Loucy (cell line): ENCODE measurements at regions not wholly inside any gene's neighbourhood (a gene's known extent, or its start where the extent isn't known, plus 50 kb on each side); places are given as distances from the start of the nearest gene placed in this dataset.

Experiments
- H2AFZ ChIP-seq: fragments of 200-600 bp; sonication (generic); 2 replicates; pipeline ENCODE4 v1.6.0; 2016; ENCODE audit warnings: antibody characterized with exemption, mild to moderate bottlenecking, low read length, moderate library complexity
- H3F3A ChIP-seq: fragments of 200-600 bp; 2 replicates; pipeline ENCODE4 v1.6.0; 2016; ENCODE audit warnings: antibody characterized with exemption, low read depth, mild to moderate bottlenecking
- H3K27me3 ChIP-seq: fragments of 200-600 bp; sonication (generic); 2 replicates; pipeline ENCODE4 v1.6.1; 2014; ENCODE audit warnings: low read length, mild to moderate bottlenecking; ENCODE audit not compliant: insufficient read depth, poor library complexity, severe bottlenecking
- H3K36me3 ChIP-seq: fragments of 200-600 bp; sonication (generic); 2 replicates; pipeline ENCODE4 v1.6.1; 2016; ENCODE audit warnings: low read length; ENCODE audit not compliant: insufficient read depth
- H3K4me1 ChIP-seq: fragments of 200-600 bp; sonication (generic); 2 replicates; pipeline ENCODE4 v1.5.1; 2014; ENCODE audit warnings: low read length, mild to moderate bottlenecking; ENCODE audit not compliant: insufficient read depth, poor library complexity, severe bottlenecking
- H3K4me2 ChIP-seq: fragments of 200-600 bp; sonication (generic); 2 replicates; pipeline ENCODE4 v1.6.0; 2014; ENCODE audit warnings: antibody characterized with exemption, low read length, low read depth, mild to moderate bottlenecking; ENCODE audit not compliant: poor library complexity, severe bottlenecking
- H3K4me3 ChIP-seq: fragments of 200-600 bp; sonication (generic); 2 replicates; pipeline ENCODE4 v1.5.1; 2014; ENCODE audit warnings: low read length, mild to moderate bottlenecking, mixed read lengths; ENCODE audit not compliant: poor library complexity, severe bottlenecking
- H3K79me2 ChIP-seq: fragments of 200-600 bp; sonication (generic); 2 replicates; pipeline ENCODE4 v1.6.1; 2014; ENCODE audit warnings: low read length; ENCODE audit not compliant: insufficient read depth
- H3K9ac ChIP-seq: fragments of 200-600 bp; sonication (generic); 2 replicates; pipeline ENCODE4 v1.6.0; 2014; ENCODE audit warnings: mild to moderate bottlenecking, low read depth, low read length, moderate library complexity; ENCODE audit not compliant: poor library complexity, severe bottlenecking
- H3K9me2 ChIP-seq: fragments of 200-600 bp; sonication (generic); replicated peaks from 2 replicates; pipeline ENCODE4 v1.6.1; 2016; ENCODE audit warnings: low read depth, low read length, mixed read lengths
- H3K9me3 ChIP-seq: fragments of 200-600 bp; sonication (generic); 2 replicates; pipeline ENCODE4 v1.6.1; 2014; ENCODE audit warnings: mild to moderate bottlenecking, antibody characterized with exemption, low read length, low read depth; ENCODE audit not compliant: insufficient read depth
- H4K20me1 ChIP-seq: fragments of 200-600 bp; sonication (generic); 2 replicates; pipeline ENCODE4 v1.6.0; 2014; ENCODE audit warnings: antibody characterized with exemption, low read length, mild to moderate bottlenecking; ENCODE audit not compliant: insufficient read depth, poor library complexity, severe bottlenecking
- EZH2phosphoT487 ChIP-seq: fragments of 200-600 bp; IDR thresholded peaks from 2 replicates; pipeline ENCODE4 v1.6.1; 2018; ENCODE audit warnings: antibody characterized with exemption, mild to moderate bottlenecking, moderate library complexity, borderline replicate concordance
- TF ChIP-seq, protein P1 (sequence below): fragments of 200-600 bp; sonication (generic); conservative IDR thresholded peaks from 2 replicates; pipeline ENCODE4 v1.5.1; 2014; ENCODE audit warnings: mild to moderate bottlenecking, antibody characterized with exemption, low read length

DNA sequence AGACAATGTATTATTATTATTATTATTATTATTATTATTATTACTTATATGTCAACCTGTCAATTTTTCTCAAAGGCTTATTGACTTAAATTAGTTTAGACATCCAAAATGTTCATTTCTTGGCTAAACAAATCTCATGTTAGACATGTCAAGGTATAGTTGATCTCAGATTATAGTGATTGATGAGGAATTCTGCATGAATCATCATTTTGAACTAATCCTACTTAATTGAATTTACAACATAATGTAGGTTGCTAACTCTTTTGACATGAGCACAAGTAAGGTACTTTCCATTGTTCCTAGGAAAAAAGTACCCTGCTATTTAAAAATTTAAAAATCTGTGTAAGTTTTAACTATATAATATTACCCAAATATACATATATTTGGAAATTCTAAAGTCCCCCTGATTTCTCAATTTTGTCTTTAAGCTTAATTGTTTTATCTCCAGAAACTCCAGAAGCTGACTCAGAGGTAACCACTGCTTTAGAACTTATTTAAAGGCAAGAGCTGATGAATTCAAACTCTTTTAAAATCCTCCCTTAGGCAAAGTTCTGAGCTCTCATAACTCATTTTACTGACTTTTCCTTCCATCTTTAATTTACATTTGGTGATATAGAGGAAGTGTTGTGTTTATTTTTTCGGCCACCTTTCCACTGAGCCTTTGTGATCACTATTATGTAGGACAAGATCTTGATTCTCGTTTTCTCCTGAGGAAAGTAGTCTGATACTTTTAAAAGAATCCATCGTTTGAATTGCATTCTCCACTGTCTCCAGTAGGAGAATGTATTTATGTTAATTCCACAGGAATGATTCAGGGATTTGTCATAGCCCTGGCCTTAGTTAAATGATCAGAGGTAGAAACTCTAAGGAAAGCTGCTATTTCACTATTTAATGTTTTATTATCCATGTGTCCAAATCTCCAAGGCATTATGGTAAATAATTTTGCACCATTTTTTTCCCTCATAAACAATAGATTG lies 1304.5 kb downstream of the AACS start:
- no peaks in the 10 kb centered on the region for H3K9me2 ChIP-seq

DNA sequence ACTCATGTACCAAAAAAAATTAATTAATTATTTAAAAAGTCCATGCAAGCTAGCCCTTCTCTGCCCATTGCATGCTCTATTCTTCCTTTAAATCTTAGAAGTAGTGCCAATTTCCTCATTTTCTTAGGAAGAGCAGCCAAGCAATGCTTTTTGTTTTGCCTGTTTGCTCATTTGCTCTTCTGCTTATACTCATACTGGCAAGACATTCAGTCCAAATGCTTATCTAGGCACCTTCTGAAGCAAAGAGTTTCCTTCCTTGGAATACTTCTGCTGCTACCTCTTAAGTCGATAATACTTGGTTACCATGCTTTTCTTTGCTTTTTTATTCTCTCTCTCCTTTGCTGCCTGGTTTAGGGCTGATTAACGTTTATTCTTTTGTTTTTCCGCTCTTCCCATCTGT lies 1318.3 kb downstream of the AACS start:
- H3K4me1 ChIP-seq: no peaks in the 10 kb centered on the region
- no peaks in the 10 kb centered on the region for H3K27me3 ChIP-seq
- H3K36me3 ChIP-seq: no peaks in the 10 kb centered on the region
- H3K79me2 ChIP-seq: no peaks in the 10 kb centered on the region
- no peak overlapping the region for H3K4me3 ChIP-seq
- H3K9ac ChIP-seq: no peak overlapping the region
- no peaks in the 10 kb centered on the region for H4K20me1 ChIP-seq
- no peaks in the 10 kb centered on the region for H3K9me3 ChIP-seq
- H3K9me2 ChIP-seq: no peaks in the 10 kb centered on the region
- no peaks in the 10 kb centered on the region for H3F3A ChIP-seq
- H2AFZ ChIP-seq: no peak overlapping the region
- H3K4me2 ChIP-seq: no peak overlapping the region
- TF ChIP-seq, protein P1, sequence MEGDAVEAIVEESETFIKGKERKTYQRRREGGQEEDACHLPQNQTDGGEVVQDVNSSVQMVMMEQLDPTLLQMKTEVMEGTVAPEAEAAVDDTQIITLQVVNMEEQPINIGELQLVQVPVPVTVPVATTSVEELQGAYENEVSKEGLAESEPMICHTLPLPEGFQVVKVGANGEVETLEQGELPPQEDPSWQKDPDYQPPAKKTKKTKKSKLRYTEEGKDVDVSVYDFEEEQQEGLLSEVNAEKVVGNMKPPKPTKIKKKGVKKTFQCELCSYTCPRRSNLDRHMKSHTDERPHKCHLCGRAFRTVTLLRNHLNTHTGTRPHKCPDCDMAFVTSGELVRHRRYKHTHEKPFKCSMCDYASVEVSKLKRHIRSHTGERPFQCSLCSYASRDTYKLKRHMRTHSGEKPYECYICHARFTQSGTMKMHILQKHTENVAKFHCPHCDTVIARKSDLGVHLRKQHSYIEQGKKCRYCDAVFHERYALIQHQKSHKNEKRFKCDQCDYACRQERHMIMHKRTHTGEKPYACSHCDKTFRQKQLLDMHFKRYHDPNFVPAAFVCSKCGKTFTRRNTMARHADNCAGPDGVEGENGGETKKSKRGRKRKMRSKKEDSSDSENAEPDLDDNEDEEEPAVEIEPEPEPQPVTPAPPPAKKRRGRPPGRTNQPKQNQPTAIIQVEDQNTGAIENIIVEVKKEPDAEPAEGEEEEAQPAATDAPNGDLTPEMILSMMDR: no peak
- no peak for TF ChIP-seq EZH2phosphoT487

More for the DNA sequence above, 1304.5 kb downstream of the AACS start:
- H3K27me3 ChIP-seq: no peaks in the 10 kb centered on the region
- no peaks in the 10 kb centered on the region for H3K36me3 ChIP-seq
- no peak overlapping the region for H3K4me3 ChIP-seq
- no peaks in the 10 kb centered on the region for H4K20me1 ChIP-seq
- H3K79me2 ChIP-seq: no peaks in the 10 kb centered on the region
- no peaks in the 10 kb centered on the region for H3K9me3 ChIP-seq
- TF ChIP-seq EZH2phosphoT487: no peak
- TF ChIP-seq, protein P1: no peak
- H3K9ac ChIP-seq: no peak overlapping the region
- H3K4me2 ChIP-seq: no peak overlapping the region
- H3F3A ChIP-seq: no peaks in the 10 kb centered on the region
- no peaks in the 10 kb centered on the region for H3K4me1 ChIP-seq
- H2AFZ ChIP-seq: no peak overlapping the region

DNA sequence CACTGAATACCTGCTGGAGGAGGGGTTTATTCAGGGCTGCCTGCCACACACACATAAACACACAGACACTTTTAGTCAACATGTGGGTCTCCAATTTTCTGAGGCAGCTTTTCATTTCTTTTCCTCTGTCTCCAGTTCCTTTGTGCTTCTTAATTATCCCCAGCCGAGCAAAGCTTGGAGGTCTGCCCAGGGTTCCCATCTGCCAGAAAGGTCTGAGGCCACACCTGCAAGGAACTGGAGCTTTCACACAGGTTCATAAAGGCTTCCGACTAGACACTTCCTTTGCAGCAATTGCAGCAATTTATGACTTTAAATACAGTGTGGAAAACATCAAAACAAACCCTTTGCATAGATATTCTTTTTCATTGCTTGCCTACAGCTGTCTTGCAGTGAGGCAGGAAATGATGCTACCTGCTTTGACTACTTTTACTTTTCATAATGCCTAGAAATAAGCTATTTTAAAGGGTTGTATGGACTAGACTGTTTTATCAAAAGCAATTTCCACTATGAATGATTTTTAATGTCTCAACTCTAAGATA lies 1318.9 kb downstream of the AACS start:
- no peaks in the 10 kb centered on the region for H4K20me1 ChIP-seq
- no peak overlapping the region for H2AFZ ChIP-seq
- no peak overlapping the region for H3K9ac ChIP-seq
- no peaks in the 10 kb centered on the region for H3K9me2 ChIP-seq
- H3K79me2 ChIP-seq: no peaks in the 10 kb centered on the region
- no peaks in the 10 kb centered on the region for H3K36me3 ChIP-seq
- no peaks in the 10 kb centered on the region for H3K27me3 ChIP-seq
- no peak overlapping the region for H3K4me2 ChIP-seq
- H3K4me3 ChIP-seq: no peak overlapping the region
- no peak for TF ChIP-seq EZH2phosphoT487
- TF ChIP-seq, protein P1: no peak
- no peaks in the 10 kb centered on the region for H3K9me3 ChIP-seq
- H3F3A ChIP-seq: no peaks in the 10 kb centered on the region
- no peaks in the 10 kb centered on the region for H3K4me1 ChIP-seq
